ENCODE measurements at regions not wholly inside any gene's neighbourhood (a gene's known extent, or its start where the extent isn't known, plus 50 kb on each side); places are given as distances from the start of the nearest gene placed in this dataset.

- Histone ChIP-seq H3K4me1 (ENCODE audit: control insufficient read depth, insufficient read depth, low read length, poor library complexity, severe bottlenecking) (no peaks in the 10 kb centered on the region), H3K27me3 (replicated peaks; ENCODE audit: control insufficient read depth, insufficient read depth, low read length, poor library complexity, severe bottlenecking) (no peaks in the 10 kb centered on the region), H3K4me3 (ENCODE audit: insufficient read depth, low read depth, low read length, poor library complexity, severe bottlenecking) (no peak overlapping the region), H3K36me3 (ENCODE audit: control insufficient read depth, insufficient read depth, low read length) (no peaks in the 10 kb centered on the region), H3K9me3 (ENCODE audit: control insufficient read depth, low read length) (no peaks in the 10 kb centered on the region), H3K27ac (ENCODE audit: insufficient read depth, low read length, poor library complexity, severe bottlenecking) (no peak overlapping the region)
- no peak for DNase-seq
Observed at GRCh38 chr10:36251068-36251467, 609.0 kb upstream of the FZD8 start.

- Histone ChIP-seq H3K4me3 (ENCODE audit: insufficient read depth, low read depth, low read length, poor library complexity, severe bottlenecking) (no peak overlapping the region), H3K9me3 (ENCODE audit: control insufficient read depth, low read length) (no peaks in the 10 kb centered on the region), H3K27ac (ENCODE audit: insufficient read depth, low read length, poor library complexity, severe bottlenecking) (no peak overlapping the region), H3K27me3 (replicated peaks; ENCODE audit: control insufficient read depth, insufficient read depth, low read length, poor library complexity, severe bottlenecking) (no peaks in the 10 kb centered on the region), H3K4me1 (ENCODE audit: control insufficient read depth, insufficient read depth, low read length, poor library complexity, severe bottlenecking) (no peaks in the 10 kb centered on the region), H3K36me3 (ENCODE audit: control insufficient read depth, insufficient read depth, low read length) (no peaks in the 10 kb centered on the region)
- DNase-seq, result no peak
Observed at GRCh38 chr10:36248304-36248981, 606.3 kb upstream of the FZD8 start.

GRCh38 chr10:36247478-36247877 lies 605.4 kb upstream of the FZD8 start:
- no peaks in the 10 kb centered on the region for H3K9me3 ChIP-seq (ENCODE audit: control insufficient read depth, low read length)
- H3K36me3 ChIP-seq (ENCODE audit: control insufficient read depth, insufficient read depth, low read length), result no peaks in the 10 kb centered on the region
- DNase-seq, result no peak
- no peak overlapping the region for H3K4me3 ChIP-seq (ENCODE audit: insufficient read depth, low read depth, low read length, poor library complexity, severe bottlenecking)
- no peaks in the 10 kb centered on the region for H3K27me3 ChIP-seq (replicated peaks; ENCODE audit: control insufficient read depth, insufficient read depth, low read length, poor library complexity, severe bottlenecking)
- H3K4me1 ChIP-seq (ENCODE audit: control insufficient read depth, insufficient read depth, low read length, poor library complexity, severe bottlenecking), result no peaks in the 10 kb centered on the region
- H3K27ac ChIP-seq (ENCODE audit: insufficient read depth, low read length, poor library complexity, severe bottlenecking), result no peak overlapping the region

GRCh38 chr10:36236931-36237330 lies 594.8 kb upstream of the FZD8 start:
- no peaks in the 10 kb centered on the region for H3K36me3 ChIP-seq (ENCODE audit: control insufficient read depth, insufficient read depth, low read length)
- no peaks in the 10 kb centered on the region for H3K4me1 ChIP-seq (ENCODE audit: control insufficient read depth, insufficient read depth, low read length, poor library complexity, severe bottlenecking)
- H3K9me3 ChIP-seq (ENCODE audit: control insufficient read depth, low read length), result no peaks in the 10 kb centered on the region
- H3K27me3 ChIP-seq (replicated peaks; ENCODE audit: control insufficient read depth, insufficient read depth, low read length, poor library complexity, severe bottlenecking), result no peaks in the 10 kb centered on the region
- no peak for DNase-seq
- H3K4me3 ChIP-seq (ENCODE audit: insufficient read depth, low read depth, low read length, poor library complexity, severe bottlenecking), result no peak overlapping the region
- no peak overlapping the region for H3K27ac ChIP-seq (ENCODE audit: insufficient read depth, low read length, poor library complexity, severe bottlenecking)

GRCh38 chr10:36236341-36236740 lies 594.2 kb upstream of the FZD8 start:
- no peak overlapping the region for H3K4me3 ChIP-seq (ENCODE audit: insufficient read depth, low read depth, low read length, poor library complexity, severe bottlenecking)
- no peaks in the 10 kb centered on the region for H3K9me3 ChIP-seq (ENCODE audit: control insufficient read depth, low read length)
- DNase-seq, result no peak
- no peaks in the 10 kb centered on the region for H3K27me3 ChIP-seq (replicated peaks; ENCODE audit: control insufficient read depth, insufficient read depth, low read length, poor library complexity, severe bottlenecking)
- H3K27ac ChIP-seq (ENCODE audit: insufficient read depth, low read length, poor library complexity, severe bottlenecking), result no peak overlapping the region
- no peaks in the 10 kb centered on the region for H3K4me1 ChIP-seq (ENCODE audit: control insufficient read depth, insufficient read depth, low read length, poor library complexity, severe bottlenecking)
- H3K36me3 ChIP-seq (ENCODE audit: control insufficient read depth, insufficient read depth, low read length), result no peaks in the 10 kb centered on the region

GRCh38 chr10:36232935-36233334 lies 590.8 kb upstream of the FZD8 start:
- Histone ChIP-seq H3K4me1 (ENCODE audit: control insufficient read depth, insufficient read depth, low read length, poor library complexity, severe bottlenecking) (no peaks in the 10 kb centered on the region), H3K27me3 (replicated peaks; ENCODE audit: control insufficient read depth, insufficient read depth, low read length, poor library complexity, severe bottlenecking) (no peaks in the 10 kb centered on the region), H3K4me3 (ENCODE audit: insufficient read depth, low read depth, low read length, poor library complexity, severe bottlenecking) (no peak overlapping the region), H3K36me3 (ENCODE audit: control insufficient read depth, insufficient read depth, low read length) (no peaks in the 10 kb centered on the region), H3K9me3 (ENCODE audit: control insufficient read depth, low read length) (no peaks in the 10 kb centered on the region), H3K27ac (ENCODE audit: insufficient read depth, low read length, poor library complexity, severe bottlenecking) (no peak overlapping the region)
- no peak for DNase-seq

- Histone ChIP-seq H3K9me3 (ENCODE audit: control insufficient read depth, low read length) (no peaks in the 10 kb centered on the region), H3K27ac (ENCODE audit: insufficient read depth, low read length, poor library complexity, severe bottlenecking) (no peak overlapping the region), H3K27me3 (replicated peaks; ENCODE audit: control insufficient read depth, insufficient read depth, low read length, poor library complexity, severe bottlenecking) (no peaks in the 10 kb centered on the region), H3K4me1 (ENCODE audit: control insufficient read depth, insufficient read depth, low read length, poor library complexity, severe bottlenecking) (no peaks in the 10 kb centered on the region), H3K36me3 (ENCODE audit: control insufficient read depth, insufficient read depth, low read length) (no peaks in the 10 kb centered on the region), H3K4me3 (ENCODE audit: insufficient read depth, low read depth, low read length, poor library complexity, severe bottlenecking) (no peak overlapping the region)
- DNase-seq, result no peak
Observed at GRCh38 chr10:36224431-36224985, 582.4 kb upstream of the FZD8 start.

GRCh38 chr10:36221101-36221500 lies 579.0 kb upstream of the FZD8 start:
- Histone ChIP-seq H3K4me1 (ENCODE audit: control insufficient read depth, insufficient read depth, low read length, poor library complexity, severe bottlenecking) (no peaks in the 10 kb centered on the region), H3K36me3 (ENCODE audit: control insufficient read depth, insufficient read depth, low read length) (no peaks in the 10 kb centered on the region), H3K27me3 (replicated peaks; ENCODE audit: control insufficient read depth, insufficient read depth, low read length, poor library complexity, severe bottlenecking) (no peaks in the 10 kb centered on the region), H3K9me3 (ENCODE audit: control insufficient read depth, low read length) (no peaks in the 10 kb centered on the region), H3K27ac (ENCODE audit: insufficient read depth, low read length, poor library complexity, severe bottlenecking) (no peak overlapping the region), H3K4me3 (ENCODE audit: insufficient read depth, low read depth, low read length, poor library complexity, severe bottlenecking) (no peak overlapping the region)
- DNase-seq, result no peak

- Histone ChIP-seq H3K27me3 (replicated peaks; ENCODE audit: control insufficient read depth, insufficient read depth, low read length, poor library complexity, severe bottlenecking) (no peaks in the 10 kb centered on the region), H3K4me3 (ENCODE audit: insufficient read depth, low read depth, low read length, poor library complexity, severe bottlenecking) (no peak overlapping the region), H3K27ac (ENCODE audit: insufficient read depth, low read length, poor library complexity, severe bottlenecking) (no peak overlapping the region), H3K4me1 (ENCODE audit: control insufficient read depth, insufficient read depth, low read length, poor library complexity, severe bottlenecking) (no peaks in the 10 kb centered on the region), H3K36me3 (ENCODE audit: control insufficient read depth, insufficient read depth, low read length) (no peaks in the 10 kb centered on the region), H3K9me3 (ENCODE audit: control insufficient read depth, low read length) (no peaks in the 10 kb centered on the region)
- DNase-seq, result no peak
Observed at GRCh38 chr10:36220151-36220550, 578.1 kb upstream of the FZD8 start.

- Histone ChIP-seq H3K27ac (ENCODE audit: insufficient read depth, low read length, poor library complexity, severe bottlenecking) (no peak overlapping the region), H3K9me3 (ENCODE audit: control insufficient read depth, low read length) (no peaks in the 10 kb centered on the region), H3K4me3 (ENCODE audit: insufficient read depth, low read depth, low read length, poor library complexity, severe bottlenecking) (no peak overlapping the region), H3K27me3 (replicated peaks; ENCODE audit: control insufficient read depth, insufficient read depth, low read length, poor library complexity, severe bottlenecking) (no peaks in the 10 kb centered on the region), H3K4me1 (ENCODE audit: control insufficient read depth, insufficient read depth, low read length, poor library complexity, severe bottlenecking) (no peaks in the 10 kb centered on the region), H3K36me3 (ENCODE audit: control insufficient read depth, insufficient read depth, low read length) (no peaks in the 10 kb centered on the region)
- DNase-seq, result no peak
Observed at GRCh38 chr10:36211856-36212255, 569.8 kb upstream of the FZD8 start.

Data from effector memory CD4-positive, alpha-beta T cell (primary cell).